DND-41 (cell line): ENCODE measurements at regions not wholly inside any gene's neighbourhood (a gene's known extent, or its start where the extent isn't known, plus 50 kb on each side); places are given as distances from the start of the nearest gene placed in this dataset.

ENCODE experiments used
- ATAC-seq: fragments of 200-7000 bp; cut with Tn5 transposase; 3 replicates; pipeline ENCODE4 v1.9.1; 2021; ENCODE audit warnings: low read depth; ENCODE audit not compliant: insufficient read depth
- DNase-seq: peaks from one replicate; pipeline ENCODE4 v3.0.0-alpha.2; 2020
- H2AFZ ChIP-seq: 2 replicates; pipeline ENCODE4 v1.6.0; 2012; ENCODE audit warnings: low read depth, low read length
- H3K27ac ChIP-seq: 2 replicates; pipeline ENCODE4 v1.5.1; 2012; ENCODE audit warnings: low read length, inconsistent platforms
- H3K27me3 ChIP-seq: fragments of 200-600 bp; sonication (generic); 2 replicates; pipeline ENCODE4 v1.6.0; 2012; ENCODE audit warnings: low read length, mild to moderate bottlenecking, inconsistent platforms; ENCODE audit not compliant: insufficient read depth, poor library complexity
- H3K36me3 ChIP-seq: 2 replicates; pipeline ENCODE4 v1.5.1; 2012; ENCODE audit warnings: low read length, inconsistent platforms; ENCODE audit not compliant: insufficient read depth
- H3K4me1 ChIP-seq: 2 replicates; pipeline ENCODE4 v1.5.1; 2012; ENCODE audit warnings: mild to moderate bottlenecking, low read length; ENCODE audit not compliant: insufficient read depth
- H3K4me2 ChIP-seq: 2 replicates; pipeline ENCODE4 v1.6.0; 2012; ENCODE audit warnings: mild to moderate bottlenecking, moderate library complexity, low read length, inconsistent platforms; ENCODE audit not compliant: insufficient read depth
- H3K4me3 ChIP-seq, 2 experiments: fragments of 200-600 bp in 1 of 2; shearing (Covaris generic) in 1 of 2; 2 replicates each; pipeline ENCODE4 v1.5.1; 2012 to 2016; ENCODE audit warnings: inconsistent platforms in 2 of 2, low read length in 2 of 2, mild to moderate bottlenecking in 2 of 2, low read depth in 1 of 2, moderate library complexity in 1 of 2
- H3K79me2 ChIP-seq: 2 replicates; pipeline ENCODE4 v1.6.0; 2012; ENCODE audit warnings: low read length, inconsistent platforms; ENCODE audit not compliant: insufficient read depth
- H3K9ac ChIP-seq: 2 replicates; pipeline ENCODE4 v1.6.0; 2012; ENCODE audit warnings: low read depth, mild to moderate bottlenecking, inconsistent platforms, low read length, moderate library complexity
- H3K9me3 ChIP-seq: 2 replicates; pipeline ENCODE4 v1.5.1; 2012; ENCODE audit warnings: low read length, moderate library complexity, mild to moderate bottlenecking, inconsistent platforms; ENCODE audit not compliant: insufficient read depth, severe bottlenecking
- H4K20me1 ChIP-seq: 2 replicates; pipeline ENCODE4 v1.6.0; 2012; ENCODE audit warnings: low read length; ENCODE audit not compliant: insufficient read depth
- CTCF ChIP-seq: IDR thresholded peaks from 2 replicates; pipeline ENCODE4 v1.5.1; 2012; ENCODE audit warnings: borderline replicate concordance, low read length, moderate library complexity, mild to moderate bottlenecking; ENCODE audit not compliant: poor library complexity, severe bottlenecking; ENCODE audit errors: extremely low read depth
- EZH2 ChIP-seq: IDR thresholded peaks from 3 replicates; pipeline ENCODE4 v1.6.1; 2012; ENCODE audit warnings: borderline replicate concordance, low read depth, mild to moderate bottlenecking, moderate library complexity, low read length, inconsistent platforms; ENCODE audit not compliant: severe bottlenecking

GRCh38 chr17:72485596-72485995 is 364.8 kb downstream of the SOX9 start:
- no peak overlapping the region for H3K4me3 ChIP-seq
- no peaks in the 10 kb centered on the region for H3K9me3 ChIP-seq
- H3K27ac ChIP-seq, result no peak overlapping the region
- no peaks in the 10 kb centered on the region for H3K36me3 ChIP-seq
- DNase-seq, result no peak
- no peak for ATAC-seq
- no peak overlapping the region for H2AFZ ChIP-seq
- H3K79me2 ChIP-seq, result no peaks in the 10 kb centered on the region
- no peak overlapping the region for H3K9ac ChIP-seq
- H3K4me2 ChIP-seq, result no peak overlapping the region
- H3K27me3 ChIP-seq, result peaks cover 2% of the 10 kb centered on the region
- TF ChIP-seq EZH2, result no peak
- H3K4me1 ChIP-seq, result no peaks in the 10 kb centered on the region
- no peaks in the 10 kb centered on the region for H4K20me1 ChIP-seq

- H3K4me3 ChIP-seq, result no peak overlapping the region
- H3K4me1 ChIP-seq, result no peaks in the 10 kb centered on the region
- no peak overlapping the region for H2AFZ ChIP-seq
- no peak overlapping the region for H3K9ac ChIP-seq
- no peaks in the 10 kb centered on the region for H3K36me3 ChIP-seq
- H3K9me3 ChIP-seq, result no peaks in the 10 kb centered on the region
- H3K27me3 ChIP-seq, result peaks cover 2% of the 10 kb centered on the region
- ATAC-seq, result no peak
- H3K4me2 ChIP-seq, result no peak overlapping the region
- no peaks in the 10 kb centered on the region for H4K20me1 ChIP-seq
- H3K27ac ChIP-seq, result no peak overlapping the region
- H3K79me2 ChIP-seq, result no peaks in the 10 kb centered on the region
- TF ChIP-seq EZH2 (no peak), CTCF (no peak)
- DNase-seq, result no peak
These were observed 366.0 kb downstream of the SOX9 start for GRCh38 chr17:72486806-72487205.

- TF ChIP-seq EZH2, result no peak
- no peak for TF ChIP-seq CTCF
- Histone ChIP-seq H3K4me2 (no peak overlapping the region), H3K9ac (no peak overlapping the region), H3K27ac (no peak overlapping the region), H3K4me3 (no peak overlapping the region), H3K4me1 (no peaks in the 10 kb centered on the region), H2AFZ (no peak overlapping the region), H3K36me3 (no peaks in the 10 kb centered on the region), H3K27me3 (peaks cover 2% of the 10 kb centered on the region), H3K9me3 (no peaks in the 10 kb centered on the region), H3K79me2 (no peaks in the 10 kb centered on the region), H4K20me1 (no peaks in the 10 kb centered on the region)
- ATAC-seq (no peak), DNase-seq (no peak)
These were observed 367.1 kb downstream of the SOX9 start for GRCh38 chr17:72487731-72488494.

- Histone ChIP-seq H2AFZ (no peak overlapping the region), H4K20me1 (no peaks in the 10 kb centered on the region), H3K27ac (no peak overlapping the region), H3K4me3 (no peak overlapping the region), H3K9me3 (no peaks in the 10 kb centered on the region), H3K4me1 (no peaks in the 10 kb centered on the region), H3K4me2 (no peak overlapping the region), H3K27me3 (peaks cover 2% of the 10 kb centered on the region), H3K9ac (no peak overlapping the region), H3K79me2 (no peaks in the 10 kb centered on the region), H3K36me3 (no peaks in the 10 kb centered on the region)
- DNase-seq, result no peak
- ATAC-seq, result no peak
- no peak for TF ChIP-seq EZH2
- TF ChIP-seq CTCF, result no peak
These were observed 367.9 kb downstream of the SOX9 start for GRCh38 chr17:72488555-72489271.
